ENCODE measurements at regions not wholly inside any gene's neighbourhood (a gene's known extent, or its start where the extent isn't known, plus 50 kb on each side); places are given as distances from the start of the nearest gene placed in this dataset.

GRCh38 chr10:35925493-35925892, 283.4 kb upstream of the FZD8 start:
- TF ChIP-seq CTCF (IDR thresholded peaks at IDR 0.05) = no peak
- no peak for TF ChIP-seq POLR2A (IDR thresholded peaks at IDR 0.05)
